Transverse colon (tissue), 4 donors: ENCODE measurements at regions not wholly inside any gene's neighbourhood (a gene's known extent, or its start where the extent isn't known, plus 50 kb on each side); places are given as distances from the start of the nearest gene placed in this dataset.
A peak's percentile ranks its signal among the peaks of the same experiment; 100 is the strongest.

Experiments
- POLR2A ChIP-seq: fragments of 450-650 bp; IDR thresholded peaks from one replicate; pipeline ENCODE4 v1.6.1; 2016; ENCODE audit warnings: antibody characterized with exemption, mild to moderate bottlenecking, moderate library complexity
- POLR2AphosphoS5 ChIP-seq, 3 donors: sonication (generic); formaldehyde crosslinking; IDR thresholded peaks; one replicate each; pipeline ENCODE4 v1.6.1; 2016; ENCODE audit warnings: antibody characterized with exemption in 3 of 3
- TF ChIP-seq, protein P1 (sequence below), 5 experiments: fragments of 200-600 bp in 3 of 5; fragments of 450-650 bp in 2 of 5; sonication (generic) in 3 of 5; IDR thresholded peaks; 1 replicate in 2 of 5; 2 replicates in 3 of 5; pipeline ENCODE4 v1.5.1; 2016 to 2017; ENCODE audit warnings: antibody characterized with exemption in 5 of 5, inconsistent platforms in 3 of 5, mild to moderate bottlenecking in 2 of 5, moderate library complexity in 1 of 5

DNA sequence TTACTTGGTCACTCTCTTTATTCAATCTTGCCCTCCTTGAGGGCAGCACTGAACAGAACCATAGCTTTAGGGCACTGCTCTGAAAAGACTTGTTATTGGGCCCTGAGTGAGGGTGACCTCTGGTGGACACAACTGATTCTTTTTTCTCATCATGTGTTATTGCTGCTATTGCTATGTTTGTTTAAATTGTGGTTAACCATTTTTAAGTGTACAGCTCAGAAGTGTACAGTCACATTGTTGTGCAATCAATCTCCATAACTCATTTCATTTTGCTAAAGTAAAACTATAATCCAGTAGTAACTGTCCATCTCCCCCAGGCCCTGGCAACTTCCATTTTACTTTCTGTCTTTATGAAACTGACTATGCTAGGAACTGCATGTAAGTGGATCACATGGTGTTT is 351.1 kb upstream of the RIOK2 start:
- TF ChIP-seq, protein P1, sequence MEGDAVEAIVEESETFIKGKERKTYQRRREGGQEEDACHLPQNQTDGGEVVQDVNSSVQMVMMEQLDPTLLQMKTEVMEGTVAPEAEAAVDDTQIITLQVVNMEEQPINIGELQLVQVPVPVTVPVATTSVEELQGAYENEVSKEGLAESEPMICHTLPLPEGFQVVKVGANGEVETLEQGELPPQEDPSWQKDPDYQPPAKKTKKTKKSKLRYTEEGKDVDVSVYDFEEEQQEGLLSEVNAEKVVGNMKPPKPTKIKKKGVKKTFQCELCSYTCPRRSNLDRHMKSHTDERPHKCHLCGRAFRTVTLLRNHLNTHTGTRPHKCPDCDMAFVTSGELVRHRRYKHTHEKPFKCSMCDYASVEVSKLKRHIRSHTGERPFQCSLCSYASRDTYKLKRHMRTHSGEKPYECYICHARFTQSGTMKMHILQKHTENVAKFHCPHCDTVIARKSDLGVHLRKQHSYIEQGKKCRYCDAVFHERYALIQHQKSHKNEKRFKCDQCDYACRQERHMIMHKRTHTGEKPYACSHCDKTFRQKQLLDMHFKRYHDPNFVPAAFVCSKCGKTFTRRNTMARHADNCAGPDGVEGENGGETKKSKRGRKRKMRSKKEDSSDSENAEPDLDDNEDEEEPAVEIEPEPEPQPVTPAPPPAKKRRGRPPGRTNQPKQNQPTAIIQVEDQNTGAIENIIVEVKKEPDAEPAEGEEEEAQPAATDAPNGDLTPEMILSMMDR (IDR thresholded peaks at IDR 0.05), result peak; percentile 42 to 58 (median 55)
- TF ChIP-seq POLR2A, result no peak
- no peak for TF ChIP-seq POLR2AphosphoS5 (IDR thresholded peaks at IDR 0.05)
